ENCODE measurements at regions not wholly inside any gene's neighbourhood (a gene's known extent, or its start where the extent isn't known, plus 50 kb on each side); places are given as distances from the start of the nearest gene placed in this dataset.

GRCh38 chr2:158912765-158913164, 55.7 kb upstream of the TANC1 start:
- no peaks in the 10 kb centered on the region for H3K36me3 Mint-ChIP-seq (ENCODE audit: low read depth)
- Histone ChIP-seq H3K9ac (ENCODE audit: extremely low read depth, low read length, poor library complexity, severe bottlenecking) (no peak overlapping the region), H3K4me1 (ENCODE audit: control insufficient read depth, insufficient read depth, low read length) (no peaks in the 10 kb centered on the region), H3K4me3 (ENCODE audit: low read length) (no peak overlapping the region), H3K36me3 (ENCODE audit: control insufficient read depth, insufficient read depth, low read length) (no peaks in the 10 kb centered on the region), H3K27me3 (ENCODE audit: control insufficient read depth, insufficient read depth, low read length, poor library complexity, severe bottlenecking) (no peaks in the 10 kb centered on the region), H3K27ac (ENCODE audit: low read depth, low read length) (no peak overlapping the region), H3K9me3 (ENCODE audit: control insufficient read depth, low read length) (no peaks in the 10 kb centered on the region)
- H3K4me3 Mint-ChIP-seq, result no peak overlapping the region
- peaks cover 4% of the 10 kb centered on the region for H3K27me3 Mint-ChIP-seq (ENCODE audit: insufficient read depth)
- H3K9me3 Mint-ChIP-seq, result no peaks in the 10 kb centered on the region
- no peak overlapping the region for H3K27ac Mint-ChIP-seq
- no peaks in the 10 kb centered on the region for H3K4me1 Mint-ChIP-seq
- DNase-seq, result no peak
- TF ChIP-seq CTCF (conservative IDR thresholded peaks at IDR 0.05), result no peak
- WGBS, 2 experiments (ENCODE audit: insufficient coverage in 1 of 2, insufficient read length in 1 of 2), result 86% methylated on average over 1 of the region's 1 CpG

- H3K4me1 Mint-ChIP-seq, result no peaks in the 10 kb centered on the region
- Histone ChIP-seq H3K27ac (ENCODE audit: low read depth, low read length) (no peak overlapping the region), H3K36me3 (ENCODE audit: control insufficient read depth, insufficient read depth, low read length) (no peaks in the 10 kb centered on the region), H3K9me3 (ENCODE audit: control insufficient read depth, low read length) (peaks cover 6% of the 10 kb centered on the region), H3K4me3 (ENCODE audit: low read length) (no peak overlapping the region), H3K4me1 (ENCODE audit: control insufficient read depth, insufficient read depth, low read length) (no peaks in the 10 kb centered on the region), H3K27me3 (ENCODE audit: control insufficient read depth, insufficient read depth, low read length, poor library complexity, severe bottlenecking) (no peaks in the 10 kb centered on the region), H3K9ac (ENCODE audit: extremely low read depth, low read length, poor library complexity, severe bottlenecking) (no peak overlapping the region)
- no peak overlapping the region for H3K4me3 Mint-ChIP-seq
- H3K36me3 Mint-ChIP-seq (ENCODE audit: low read depth), result no peaks in the 10 kb centered on the region
- H3K27me3 Mint-ChIP-seq (ENCODE audit: insufficient read depth), result peaks cover 4% of the 10 kb centered on the region
- no peak for DNase-seq
- no peak for TF ChIP-seq CTCF (conservative IDR thresholded peaks at IDR 0.05)
- H3K27ac Mint-ChIP-seq, result no peak overlapping the region
- no peaks in the 10 kb centered on the region for H3K9me3 Mint-ChIP-seq
Observed at GRCh38 chr2:158914066-158914465, 54.4 kb upstream of the TANC1 start.

DNA sequence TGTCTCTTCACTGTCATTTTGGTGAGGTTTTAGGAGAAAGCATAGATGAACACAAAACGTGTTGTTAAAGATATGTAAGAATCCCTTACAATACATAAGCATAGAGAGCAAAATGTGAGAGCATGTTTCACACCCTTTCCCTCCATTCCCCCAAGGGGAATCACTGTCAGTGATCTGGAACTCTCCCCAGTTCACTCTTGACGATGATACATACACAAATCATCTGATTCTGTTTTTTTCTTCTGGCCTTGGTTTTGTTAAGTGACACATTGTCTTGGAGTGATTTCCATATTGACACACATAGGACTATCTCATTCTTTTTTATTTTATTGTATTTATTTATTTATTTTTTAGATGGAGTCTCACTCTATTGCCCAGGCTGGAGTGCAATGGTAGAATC, 53.7 kb upstream of the TANC1 start:
- H3K4me3 Mint-ChIP-seq, result no peak overlapping the region
- 80 to 96% methylated on average over 1 to 2 of the region's 2 CpGs for WGBS, 2 experiments (ENCODE audit: insufficient coverage in 1 of 2, insufficient read length in 1 of 2)
- no peak overlapping the region for H3K27ac Mint-ChIP-seq
- Histone ChIP-seq H3K27ac (ENCODE audit: low read depth, low read length) (no peak overlapping the region), H3K4me3 (ENCODE audit: low read length) (no peak overlapping the region), H3K27me3 (ENCODE audit: control insufficient read depth, insufficient read depth, low read length, poor library complexity, severe bottlenecking) (no peaks in the 10 kb centered on the region), H3K9ac (ENCODE audit: extremely low read depth, low read length, poor library complexity, severe bottlenecking) (no peak overlapping the region), H3K9me3 (ENCODE audit: control insufficient read depth, low read length) (peaks cover 7% of the 10 kb centered on the region), H3K4me1 (ENCODE audit: control insufficient read depth, insufficient read depth, low read length) (no peaks in the 10 kb centered on the region), H3K36me3 (ENCODE audit: control insufficient read depth, insufficient read depth, low read length) (no peaks in the 10 kb centered on the region)
- H3K36me3 Mint-ChIP-seq (ENCODE audit: low read depth), result no peaks in the 10 kb centered on the region
- no peaks in the 10 kb centered on the region for H3K4me1 Mint-ChIP-seq
- peaks cover 4% of the 10 kb centered on the region for H3K27me3 Mint-ChIP-seq (ENCODE audit: insufficient read depth)
- DNase-seq, result no peak
- no peak for TF ChIP-seq CTCF (conservative IDR thresholded peaks at IDR 0.05)
- H3K9me3 Mint-ChIP-seq, result peaks cover 2% of the 10 kb centered on the region

All from endodermal cell (in vitro differentiated cells).